ENCODE measurements at regions not wholly inside any gene's neighbourhood (a gene's known extent, or its start where the extent isn't known, plus 50 kb on each side); places are given as distances from the start of the nearest gene placed in this dataset.

DNA sequence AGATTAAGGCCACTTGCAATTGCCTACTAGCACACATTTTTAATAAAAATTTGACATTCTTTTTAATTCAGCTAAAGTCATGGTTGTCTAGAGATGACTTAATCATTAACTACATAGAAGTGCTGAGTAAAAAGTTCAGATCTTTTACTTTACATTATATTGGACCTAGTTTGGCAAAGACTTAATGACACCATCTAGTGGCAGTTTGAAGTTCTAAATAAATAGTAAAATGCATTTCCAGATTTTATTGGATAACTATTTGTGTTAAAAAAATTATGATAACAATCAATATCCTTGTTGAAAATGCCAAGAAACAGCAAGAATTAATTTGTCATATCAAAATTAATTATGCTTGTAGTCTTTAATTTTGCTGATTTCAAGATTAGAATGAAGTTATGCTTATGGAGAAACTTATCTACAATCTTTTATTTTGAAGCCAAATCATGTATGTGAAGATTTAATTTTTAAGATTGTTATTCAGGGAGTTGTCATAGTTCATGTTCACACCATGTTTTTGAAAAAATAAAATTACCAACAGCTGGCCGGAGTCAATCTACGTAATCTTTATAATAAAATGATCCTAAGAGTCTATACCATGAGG lies 69.6 kb upstream of the PJA2 start:
- TF ChIP-seq, protein P1, sequence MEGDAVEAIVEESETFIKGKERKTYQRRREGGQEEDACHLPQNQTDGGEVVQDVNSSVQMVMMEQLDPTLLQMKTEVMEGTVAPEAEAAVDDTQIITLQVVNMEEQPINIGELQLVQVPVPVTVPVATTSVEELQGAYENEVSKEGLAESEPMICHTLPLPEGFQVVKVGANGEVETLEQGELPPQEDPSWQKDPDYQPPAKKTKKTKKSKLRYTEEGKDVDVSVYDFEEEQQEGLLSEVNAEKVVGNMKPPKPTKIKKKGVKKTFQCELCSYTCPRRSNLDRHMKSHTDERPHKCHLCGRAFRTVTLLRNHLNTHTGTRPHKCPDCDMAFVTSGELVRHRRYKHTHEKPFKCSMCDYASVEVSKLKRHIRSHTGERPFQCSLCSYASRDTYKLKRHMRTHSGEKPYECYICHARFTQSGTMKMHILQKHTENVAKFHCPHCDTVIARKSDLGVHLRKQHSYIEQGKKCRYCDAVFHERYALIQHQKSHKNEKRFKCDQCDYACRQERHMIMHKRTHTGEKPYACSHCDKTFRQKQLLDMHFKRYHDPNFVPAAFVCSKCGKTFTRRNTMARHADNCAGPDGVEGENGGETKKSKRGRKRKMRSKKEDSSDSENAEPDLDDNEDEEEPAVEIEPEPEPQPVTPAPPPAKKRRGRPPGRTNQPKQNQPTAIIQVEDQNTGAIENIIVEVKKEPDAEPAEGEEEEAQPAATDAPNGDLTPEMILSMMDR (IDR thresholded peaks at IDR 0.05), result peak; percentile 82
- no peak for TF ChIP-seq ZFX (IDR thresholded peaks at IDR 0.05; ENCODE audit: borderline replicate concordance)
